Chondrocyte (in vitro differentiated cells): ENCODE measurements at regions not wholly inside any gene's neighbourhood (a gene's known extent, or its start where the extent isn't known, plus 50 kb on each side); places are given as distances from the start of the nearest gene placed in this dataset.

Experiments
- DNase-seq: peaks from one replicate; pipeline ENCODE4 v3.0.0; 2021; ENCODE audit warnings: mixed read lengths, low spot score
- H3K27ac Mint-ChIP-seq: one replicate; pipeline ENCODE4 v1.8.0; 2021; ENCODE audit warnings: mild to moderate bottlenecking, moderate library complexity, mixed read lengths; ENCODE audit not compliant: unreplicated experiment
- H3K27me3 Mint-ChIP-seq: 2 replicates; pipeline ENCODE4 v1.8.0; 2021; ENCODE audit warnings: low read depth, mixed read lengths
- H3K36me3 Mint-ChIP-seq: 2 replicates; pipeline ENCODE4 v1.8.0; 2021; ENCODE audit warnings: low read depth, mixed read lengths
- H3K4me1 Mint-ChIP-seq: 2 replicates; pipeline ENCODE4 v1.8.0; 2021; ENCODE audit warnings: low read depth, mild to moderate bottlenecking, mixed read lengths
- H3K4me3 Mint-ChIP-seq: one replicate; pipeline ENCODE4 v1.8.0; 2021; ENCODE audit warnings: mild to moderate bottlenecking, moderate library complexity, mixed read lengths; ENCODE audit not compliant: unreplicated experiment
- H3K9me3 Mint-ChIP-seq: 2 replicates; pipeline ENCODE4 v1.8.0; 2021; ENCODE audit warnings: low read depth, mixed read lengths
- CTCF ChIP-seq: fragments of 200-600 bp; sonication (generic); IDR thresholded peaks from 2 replicates; pipeline ENCODE4 v1.5.0; 2021; ENCODE audit warnings: antibody characterized with exemption, mild to moderate bottlenecking, moderate library complexity

DNA sequence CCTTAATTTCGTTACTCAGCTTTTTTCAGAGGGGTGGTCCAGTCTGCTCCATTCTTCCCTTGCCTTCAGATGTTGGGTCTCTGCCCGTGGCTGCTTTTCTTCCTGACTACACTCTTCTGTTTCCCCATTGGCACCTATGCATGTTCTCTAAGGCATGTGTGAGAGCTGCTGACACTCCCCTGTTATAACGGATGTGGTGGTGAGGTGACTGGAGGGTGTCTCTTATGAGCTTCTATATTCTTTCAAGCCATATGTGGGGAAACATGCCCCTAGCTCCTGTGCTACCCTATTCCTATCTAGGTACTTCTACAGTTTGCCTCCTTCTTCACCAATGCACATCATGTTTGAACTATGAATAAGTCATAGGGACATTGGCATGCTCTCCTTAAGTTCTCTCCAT lies 643.2 kb downstream of the RPL10L start:
- Mint-ChIP-seq H3K4me1 (no peaks in the 10 kb centered on the region), H3K36me3 (no peaks in the 10 kb centered on the region), H3K27ac (no peak overlapping the region), H3K9me3 (peaks cover 8% of the 10 kb centered on the region), H3K27me3 (no peaks in the 10 kb centered on the region), H3K4me3 (no peak overlapping the region)
- no peak for TF ChIP-seq CTCF
- DNase-seq = no peak

DNA sequence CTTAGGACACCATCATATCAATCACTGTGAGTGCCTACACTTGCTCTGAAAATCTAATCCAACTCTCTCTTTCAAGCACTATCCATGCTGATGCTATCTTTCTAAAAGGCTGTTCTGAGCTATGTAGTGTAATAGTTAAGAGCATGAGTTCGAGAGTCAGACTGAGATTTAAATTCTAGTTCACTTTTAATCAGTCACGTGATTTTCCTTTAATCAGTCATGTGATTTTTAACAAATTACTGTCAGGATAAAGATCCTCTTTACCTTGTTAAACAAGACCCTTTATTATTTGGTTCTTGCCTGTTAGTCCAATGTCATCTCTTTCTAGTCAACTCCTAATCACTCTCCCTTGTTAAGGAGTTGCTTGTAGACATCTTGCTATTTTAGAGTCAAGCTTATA lies 653.0 kb downstream of the RPL10L start:
- Mint-ChIP-seq H3K9me3 (peaks cover 9% of the 10 kb centered on the region), H3K36me3 (no peaks in the 10 kb centered on the region), H3K27me3 (no peaks in the 10 kb centered on the region), H3K4me3 (no peak overlapping the region), H3K27ac (no peak overlapping the region), H3K4me1 (no peaks in the 10 kb centered on the region)
- DNase-seq = no peak
- TF ChIP-seq CTCF = no peak

GRCh38 chr14:45990252-45990651 lies 661.3 kb downstream of the RPL10L start:
- no peak overlapping the region for H3K4me3 Mint-ChIP-seq
- no peak for DNase-seq
- H3K27me3 Mint-ChIP-seq = no peaks in the 10 kb centered on the region
- no peak overlapping the region for H3K27ac Mint-ChIP-seq
- peaks cover 5% of the 10 kb centered on the region for H3K9me3 Mint-ChIP-seq
- peak; percentile 47 for TF ChIP-seq CTCF
- no peaks in the 10 kb centered on the region for H3K4me1 Mint-ChIP-seq
- no peaks in the 10 kb centered on the region for H3K36me3 Mint-ChIP-seq

- no peak overlapping the region for H3K27ac Mint-ChIP-seq
- no peak for DNase-seq
- TF ChIP-seq CTCF = no peak
Observed at GRCh38 chr14:45976001-45976400, 675.6 kb downstream of the RPL10L start.

GRCh38 chr14:45972416-45972815 lies 679.2 kb downstream of the RPL10L start:
- no peaks in the 10 kb centered on the region for H3K36me3 Mint-ChIP-seq

More at GRCh38 chr14:45976001-45976400, 675.6 kb downstream of the RPL10L start:
- H3K27me3 Mint-ChIP-seq = no peaks in the 10 kb centered on the region
- H3K36me3 Mint-ChIP-seq = no peaks in the 10 kb centered on the region
- no peaks in the 10 kb centered on the region for H3K4me1 Mint-ChIP-seq
- H3K9me3 Mint-ChIP-seq = no peaks in the 10 kb centered on the region
- H3K4me3 Mint-ChIP-seq = no peak overlapping the region

More at GRCh38 chr14:45972416-45972815, 679.2 kb downstream of the RPL10L start:
- no peak for TF ChIP-seq CTCF
- Mint-ChIP-seq H3K4me1 (no peaks in the 10 kb centered on the region), H3K27ac (no peak overlapping the region), H3K27me3 (no peaks in the 10 kb centered on the region), H3K9me3 (peaks cover 10% of the 10 kb centered on the region), H3K4me3 (no peak overlapping the region)
- DNase-seq = no peak
